ENCODE measurements at regions not wholly inside any gene's neighbourhood (a gene's known extent, or its start where the extent isn't known, plus 50 kb on each side); places are given as distances from the start of the nearest gene placed in this dataset.
"Not testable (repeated sequence)": the region's sequence is repeated elsewhere in the genome, so short reads cannot be mapped to it uniquely, and the experiment has no call there.

DNA sequence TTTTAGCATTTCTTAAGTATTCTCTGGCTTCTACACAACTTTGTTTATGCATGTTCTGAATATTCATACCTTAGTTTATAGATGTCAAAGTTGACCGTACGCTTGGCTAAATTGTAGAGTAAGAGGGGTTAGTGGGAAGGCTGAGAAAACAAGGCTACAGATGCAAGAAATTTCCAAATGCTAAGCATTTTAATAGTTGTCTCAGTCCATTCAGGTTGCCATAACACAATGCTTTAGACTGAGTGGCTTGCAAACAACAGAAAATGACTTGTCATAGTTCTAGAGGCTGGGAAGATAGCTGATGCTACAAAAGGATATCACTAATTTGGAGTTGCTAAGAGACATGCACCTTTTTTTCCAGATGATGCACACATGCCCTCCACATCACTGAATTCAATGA is 53.0 kb upstream of the C1QTNF3 start:
- DNase-seq, H3K36me3 Mint-ChIP-seq, H3K27ac Mint-ChIP-seq, H3K4me1 Mint-ChIP-seq, H3K4me3 Mint-ChIP-seq, CTCF ChIA-PET, H3K27me3 Mint-ChIP-seq, H3K9me3 Mint-ChIP-seq: not testable (repeated sequence)

GRCh38 chr5:34099891-34100290 is 56.9 kb upstream of the C1QTNF3 start:
- H3K27ac Mint-ChIP-seq, H3K36me3 Mint-ChIP-seq, DNase-seq, H3K9me3 Mint-ChIP-seq, CTCF ChIA-PET, H3K4me3 Mint-ChIP-seq, H3K27me3 Mint-ChIP-seq, H3K4me1 Mint-ChIP-seq: not testable (repeated sequence)

DNA sequence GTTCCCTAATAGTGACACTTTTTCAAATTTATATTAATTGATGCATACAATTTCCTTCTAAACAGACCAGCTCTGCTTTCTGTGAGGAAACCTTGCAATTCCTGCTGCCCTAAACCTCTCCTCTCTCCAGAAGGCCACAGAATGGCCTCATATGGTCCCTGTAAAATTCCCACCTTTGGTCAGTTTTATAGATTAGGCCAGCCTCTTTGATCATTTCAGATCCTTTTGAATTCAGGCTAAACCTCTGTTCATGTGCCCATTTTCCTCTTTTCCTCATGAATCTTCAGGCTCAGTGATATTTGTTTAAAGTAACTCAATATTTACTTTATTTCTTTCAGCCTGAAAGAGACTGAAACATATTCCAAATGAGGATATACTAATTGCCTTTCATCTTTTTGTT is 58.6 kb upstream of the C1QTNF3 start:
- H3K4me1 Mint-ChIP-seq, H3K9me3 Mint-ChIP-seq, CTCF ChIA-PET, H3K36me3 Mint-ChIP-seq, H3K27me3 Mint-ChIP-seq, H3K27ac Mint-ChIP-seq, DNase-seq, H3K4me3 Mint-ChIP-seq: not testable (repeated sequence)

- H3K4me1 Mint-ChIP-seq, H3K4me3 Mint-ChIP-seq, CTCF ChIA-PET: not testable (repeated sequence)
Measured at GRCh38 chr5:34108897-34109296, 65.9 kb upstream of the C1QTNF3 start.

GRCh38 chr5:34124280-34124679 is 81.3 kb upstream of the C1QTNF3 start:
- H3K4me3 Mint-ChIP-seq, CTCF ChIA-PET: not testable (repeated sequence)

More at GRCh38 chr5:34108897-34109296, 65.9 kb upstream of the C1QTNF3 start:
- not testable (repeated sequence) for H3K27me3 Mint-ChIP-seq, H3K9me3 Mint-ChIP-seq, H3K27ac Mint-ChIP-seq, H3K36me3 Mint-ChIP-seq, DNase-seq

DNA sequence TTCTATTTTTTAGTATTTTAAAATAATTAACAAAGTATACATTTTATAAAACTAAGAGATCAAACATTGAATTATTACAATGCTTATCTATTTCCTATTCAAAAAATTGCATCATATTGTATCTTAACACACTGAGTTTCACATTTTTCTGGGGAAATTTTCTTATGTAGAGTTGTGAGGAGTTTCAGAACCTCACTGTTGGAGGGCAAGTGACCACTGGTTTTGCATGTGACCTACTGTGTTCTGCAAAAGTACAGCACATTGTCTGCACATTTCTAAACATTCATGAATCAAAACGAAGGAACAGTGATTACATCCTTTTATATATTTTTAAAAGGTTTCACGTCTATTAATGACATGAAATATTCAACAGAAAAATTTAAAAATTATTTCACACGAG is 82.3 kb upstream of the C1QTNF3 start:
- CTCF ChIA-PET, H3K4me3 Mint-ChIP-seq, H3K4me1 Mint-ChIP-seq, H3K27me3 Mint-ChIP-seq, H3K27ac Mint-ChIP-seq, DNase-seq, H3K36me3 Mint-ChIP-seq, H3K9me3 Mint-ChIP-seq: not testable (repeated sequence)

More at GRCh38 chr5:34124280-34124679, 81.3 kb upstream of the C1QTNF3 start:
- DNase-seq, H3K27me3 Mint-ChIP-seq, H3K4me1 Mint-ChIP-seq, H3K36me3 Mint-ChIP-seq, H3K27ac Mint-ChIP-seq, H3K9me3 Mint-ChIP-seq: not testable (repeated sequence)

DNA sequence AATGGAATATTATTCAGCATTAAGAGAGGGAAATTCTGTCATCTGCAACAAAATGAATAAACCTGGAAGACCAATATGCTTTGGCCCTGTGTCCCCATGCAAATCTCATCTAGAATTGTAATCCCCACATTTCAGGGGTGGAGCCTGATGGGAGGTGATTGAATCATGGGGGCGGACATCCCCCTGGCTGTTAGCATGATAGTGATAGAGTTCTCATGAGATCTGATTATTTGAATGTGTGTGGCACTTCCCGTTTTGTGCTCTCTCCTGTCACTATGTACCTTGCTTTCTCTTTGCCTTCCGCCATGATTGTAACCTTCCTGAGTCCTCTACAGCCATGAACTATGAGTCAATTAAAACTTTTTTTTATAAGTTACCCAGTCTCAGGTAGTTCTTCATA is 83.7 kb upstream of the C1QTNF3 start:
- H3K27me3 Mint-ChIP-seq, H3K36me3 Mint-ChIP-seq, DNase-seq, H3K27ac Mint-ChIP-seq, H3K4me3 Mint-ChIP-seq, CTCF ChIA-PET, H3K9me3 Mint-ChIP-seq, H3K4me1 Mint-ChIP-seq: not testable (repeated sequence)

DNA sequence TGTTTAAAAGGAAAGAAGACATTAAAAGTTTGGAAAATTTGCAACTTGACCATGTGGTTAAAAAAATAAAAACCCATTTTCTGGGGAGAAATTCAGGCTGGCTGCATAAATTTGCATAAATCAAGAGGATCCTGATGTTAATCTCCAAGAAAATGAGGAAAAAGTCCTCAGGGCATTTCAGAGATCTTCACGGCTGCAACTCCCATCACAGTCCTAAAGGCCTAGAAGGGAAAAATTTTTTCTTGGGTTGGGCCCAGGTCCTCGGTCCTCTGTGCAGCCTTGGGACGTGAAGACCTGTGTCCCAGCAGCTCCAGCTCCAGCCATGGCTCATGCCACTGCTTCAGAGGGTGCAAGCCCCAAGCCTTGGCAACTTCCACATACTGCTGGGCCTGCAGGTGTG is 84.8 kb upstream of the C1QTNF3 start:
- H3K27ac Mint-ChIP-seq, H3K9me3 Mint-ChIP-seq, H3K36me3 Mint-ChIP-seq, H3K4me1 Mint-ChIP-seq, CTCF ChIA-PET, H3K27me3 Mint-ChIP-seq, DNase-seq, H3K4me3 Mint-ChIP-seq: not testable (repeated sequence)

DNA sequence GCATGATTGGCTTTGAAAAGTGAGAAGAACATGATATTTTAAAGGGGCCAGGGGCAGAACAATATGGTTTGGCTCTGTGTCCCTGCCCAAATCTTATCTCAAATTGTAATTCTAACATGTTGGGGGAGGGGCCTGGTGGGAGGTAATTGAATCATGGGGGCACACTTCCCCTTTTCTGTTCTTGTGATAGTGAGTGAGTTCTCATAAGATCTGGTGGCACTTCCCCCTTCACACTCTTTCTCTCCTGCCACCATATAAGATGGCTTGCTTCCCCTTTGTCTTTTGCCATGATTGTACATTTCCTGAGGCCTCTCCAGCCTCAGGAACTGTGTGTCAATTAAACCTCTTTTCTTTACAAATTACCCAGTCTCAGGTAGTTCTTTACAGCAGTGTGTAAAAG is 85.9 kb upstream of the C1QTNF3 start:
- H3K27me3 Mint-ChIP-seq, DNase-seq, H3K4me3 Mint-ChIP-seq, H3K4me1 Mint-ChIP-seq, H3K9me3 Mint-ChIP-seq, CTCF ChIA-PET, H3K27ac Mint-ChIP-seq, H3K36me3 Mint-ChIP-seq: not testable (repeated sequence)

DNA sequence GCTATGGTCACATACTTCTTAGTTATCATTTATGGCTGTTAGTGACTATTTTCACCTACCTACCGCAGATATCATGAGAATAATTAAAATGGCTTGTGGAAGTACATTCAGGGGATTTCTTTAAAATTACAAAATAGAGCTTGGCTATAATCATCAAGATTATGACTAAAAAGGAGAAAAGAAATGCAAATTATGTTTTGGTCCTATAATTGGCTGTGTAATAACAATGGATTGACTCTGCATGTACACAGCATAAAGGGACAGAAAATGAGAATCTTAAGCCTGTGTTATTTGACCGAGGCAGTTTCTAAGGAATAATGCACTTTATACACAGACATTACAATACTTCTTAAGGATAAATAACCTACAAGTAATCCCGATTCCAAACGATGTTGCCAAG is 112.0 kb upstream of the C1QTNF3 start:
- H3K4me1 Mint-ChIP-seq, CTCF ChIA-PET, H3K36me3 Mint-ChIP-seq, H3K9me3 Mint-ChIP-seq, H3K4me3 Mint-ChIP-seq, H3K27me3 Mint-ChIP-seq, H3K27ac Mint-ChIP-seq, DNase-seq: not testable (repeated sequence)

DNA sequence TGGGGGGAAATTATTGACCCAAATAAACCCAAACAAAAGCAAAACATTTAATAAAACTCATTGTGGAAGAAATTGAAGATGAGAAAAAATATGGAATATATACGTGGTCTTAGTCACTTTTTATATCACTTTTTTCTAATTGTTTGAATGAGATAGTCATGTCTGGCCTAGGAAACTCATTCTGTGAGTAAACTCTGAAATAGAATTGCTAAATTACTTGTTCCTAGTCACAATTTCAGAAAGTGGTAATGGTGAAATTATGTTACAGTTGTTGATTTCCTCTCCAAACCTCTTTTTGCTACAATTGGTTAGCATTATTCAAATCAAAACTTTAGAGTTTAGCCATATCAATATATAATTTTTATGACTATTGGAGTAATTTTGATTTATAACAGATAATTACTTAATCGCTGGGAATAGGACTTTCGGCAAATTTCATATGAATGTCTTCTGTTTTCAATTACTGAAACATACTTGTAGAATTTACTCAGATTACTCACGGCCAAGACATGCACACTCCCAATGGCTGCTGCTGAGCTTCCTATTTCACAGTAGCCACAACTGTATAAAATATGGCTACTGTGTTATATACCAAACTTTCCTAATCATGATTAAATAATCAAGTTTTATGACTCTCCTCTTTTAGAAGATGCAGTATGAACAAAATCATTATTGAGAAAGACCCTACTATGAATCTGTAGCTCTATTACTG is 113.8 kb upstream of the C1QTNF3 start:
- H3K27ac Mint-ChIP-seq, H3K27me3 Mint-ChIP-seq, H3K4me3 Mint-ChIP-seq, H3K36me3 Mint-ChIP-seq, H3K4me1 Mint-ChIP-seq, H3K9me3 Mint-ChIP-seq, CTCF ChIA-PET, DNase-seq: not testable (repeated sequence)

DNA sequence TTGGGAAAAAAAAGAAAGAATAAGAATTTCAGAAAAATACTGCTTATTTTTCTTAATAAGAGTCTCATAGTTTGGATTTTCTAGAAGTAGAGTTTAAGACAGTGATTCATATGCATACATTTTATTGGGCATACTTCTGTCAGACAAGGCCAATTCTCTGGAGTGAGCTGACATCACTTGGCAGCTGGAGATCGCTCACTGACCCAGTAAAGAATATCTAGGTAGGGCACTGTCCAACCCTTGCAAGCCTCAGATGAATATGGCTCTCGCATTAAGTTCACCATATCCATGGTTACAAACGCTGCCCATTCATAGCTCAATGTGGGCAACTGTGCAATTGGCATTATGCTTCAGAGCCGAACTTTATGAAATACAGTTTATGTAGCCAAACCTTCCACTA is 117.9 kb upstream of the C1QTNF3 start:
- H3K4me3 Mint-ChIP-seq, CTCF ChIA-PET, H3K27ac Mint-ChIP-seq: not testable (repeated sequence)

DNA sequence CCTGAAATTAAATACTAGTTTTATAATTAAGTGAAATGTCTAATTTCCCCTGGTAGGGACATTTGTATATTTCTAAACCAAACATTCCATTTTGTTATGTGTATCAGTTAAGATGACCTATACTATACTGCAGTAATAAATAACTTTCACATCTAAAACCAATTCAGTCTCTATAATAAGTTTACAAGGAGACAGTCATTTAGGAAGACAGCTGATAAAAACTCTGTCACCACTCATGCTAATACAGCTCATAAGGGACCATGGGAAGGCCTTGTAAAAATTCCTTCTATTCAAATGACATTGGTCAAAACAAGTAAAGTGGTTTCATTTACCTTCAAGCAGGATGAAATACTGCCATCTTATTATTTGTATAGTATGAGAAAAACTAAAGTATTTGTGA is 128.4 kb upstream of the C1QTNF3 start:
- H3K4me1 Mint-ChIP-seq, CTCF ChIA-PET, DNase-seq, H3K27me3 Mint-ChIP-seq, H3K27ac Mint-ChIP-seq, H3K4me3 Mint-ChIP-seq, H3K9me3 Mint-ChIP-seq: not testable (repeated sequence)
- H3K36me3 Mint-ChIP-seq = peaks cover 28% of the 10 kb centered on the region

More for the DNA sequence above, 117.9 kb upstream of the C1QTNF3 start:
- not testable (repeated sequence) for H3K27me3 Mint-ChIP-seq, H3K4me1 Mint-ChIP-seq, H3K36me3 Mint-ChIP-seq, DNase-seq, H3K9me3 Mint-ChIP-seq

GRCh38 chr5:34179453-34180190 is 136.6 kb upstream of the C1QTNF3 start:
- H3K27me3 Mint-ChIP-seq, H3K9me3 Mint-ChIP-seq, H3K4me1 Mint-ChIP-seq, H3K4me3 Mint-ChIP-seq, H3K27ac Mint-ChIP-seq, CTCF ChIA-PET, DNase-seq: not testable (repeated sequence)
- H3K36me3 Mint-ChIP-seq = peaks cover 16% of the 10 kb centered on the region

GRCh38 chr5:34180225-34180624 is 137.2 kb upstream of the C1QTNF3 start:
- DNase-seq, CTCF ChIA-PET, H3K4me3 Mint-ChIP-seq, H3K27ac Mint-ChIP-seq, H3K9me3 Mint-ChIP-seq, H3K27me3 Mint-ChIP-seq, H3K4me1 Mint-ChIP-seq: not testable (repeated sequence)
- peaks cover 16% of the 10 kb centered on the region for H3K36me3 Mint-ChIP-seq
